ENCODE measurements at regions not wholly inside any gene's neighbourhood (a gene's known extent, or its start where the extent isn't known, plus 50 kb on each side); places are given as distances from the start of the nearest gene placed in this dataset.
"Not testable (repeated sequence)": the region's sequence is repeated elsewhere in the genome, so short reads cannot be mapped to it uniquely, and the experiment has no call there.

GRCh38 chr2:11074246-11074820, 80.9 kb upstream of the SLC66A3 start:
- DNase-seq (ENCODE audit: low spot score in 2 of 2) (no peak), ATAC-seq (replicated peaks; ENCODE audit: extremely low read depth, poor library complexity, severe bottlenecking) (no peak)
- Mint-ChIP-seq H3K4me3 (no peak overlapping the region), H3K27me3 (peaks cover 19% of the 10 kb centered on the region), H3K36me3 (ENCODE audit: insufficient read depth) (no peaks in the 10 kb centered on the region), H3K4me1 (no peaks in the 10 kb centered on the region), H3K27ac (ENCODE audit: low read depth) (no peak overlapping the region), H3K9me3 (no peaks in the 10 kb centered on the region)

- H3K9me3 Mint-ChIP-seq: no peaks in the 10 kb centered on the region
- DNase-seq (ENCODE audit: low spot score in 2 of 2): peak in 1 of 2 donors; percentile 1
- no peak overlapping the region for H3K27ac Mint-ChIP-seq (ENCODE audit: low read depth)
- ATAC-seq (replicated peaks; ENCODE audit: extremely low read depth, poor library complexity, severe bottlenecking): no peak
- H3K36me3 Mint-ChIP-seq (ENCODE audit: insufficient read depth): no peaks in the 10 kb centered on the region
- peaks cover 19% of the 10 kb centered on the region for H3K27me3 Mint-ChIP-seq
- no peak overlapping the region for H3K4me3 Mint-ChIP-seq
- H3K4me1 Mint-ChIP-seq: no peaks in the 10 kb centered on the region
Observed at GRCh38 chr2:11075221-11075620, 80.0 kb upstream of the SLC66A3 start.

- Mint-ChIP-seq H3K9me3 (no peaks in the 10 kb centered on the region), H3K36me3 (ENCODE audit: insufficient read depth) (no peaks in the 10 kb centered on the region), H3K27me3 (peaks cover 16% of the 10 kb centered on the region), H3K4me3 (no peak overlapping the region), H3K4me1 (no peaks in the 10 kb centered on the region), H3K27ac (ENCODE audit: low read depth) (no peak overlapping the region)
- DNase-seq (ENCODE audit: low spot score in 2 of 2): peak in 1 of 2 donors; percentile 4
- ATAC-seq (replicated peaks; ENCODE audit: extremely low read depth, poor library complexity, severe bottlenecking): no peak
Observed at GRCh38 chr2:11077411-11077810, 77.9 kb upstream of the SLC66A3 start.

GRCh38 chr2:11079136-11079824, 76.0 kb upstream of the SLC66A3 start:
- Mint-ChIP-seq H3K4me1 (no peaks in the 10 kb centered on the region), H3K36me3 (ENCODE audit: insufficient read depth) (no peaks in the 10 kb centered on the region), H3K9me3 (no peaks in the 10 kb centered on the region), H3K4me3 (no peak overlapping the region), H3K27ac (ENCODE audit: low read depth) (no peak overlapping the region), H3K27me3 (peaks cover 9% of the 10 kb centered on the region)
- DNase-seq (ENCODE audit: low spot score in 2 of 2) (peak in 1 of 2 donors; percentile 2), ATAC-seq (replicated peaks; ENCODE audit: extremely low read depth, poor library complexity, severe bottlenecking) (no peak)

GRCh38 chr2:11080253-11081115, 74.8 kb upstream of the SLC66A3 start:
- Mint-ChIP-seq H3K4me3 (no peak overlapping the region), H3K4me1 (no peaks in the 10 kb centered on the region), H3K9me3 (no peaks in the 10 kb centered on the region), H3K36me3 (ENCODE audit: insufficient read depth) (no peaks in the 10 kb centered on the region), H3K27me3 (peaks cover 9% of the 10 kb centered on the region), H3K27ac (ENCODE audit: low read depth) (no peak overlapping the region)
- DNase-seq (ENCODE audit: low spot score in 2 of 2) (peak in 1 of 2 donors; percentile 9), ATAC-seq (replicated peaks; ENCODE audit: extremely low read depth, poor library complexity, severe bottlenecking) (no peak)

- H3K4me1 Mint-ChIP-seq: no peaks in the 10 kb centered on the region
- ATAC-seq (replicated peaks; ENCODE audit: extremely low read depth, poor library complexity, severe bottlenecking) (no peak), DNase-seq (ENCODE audit: low spot score in 2 of 2) (no peak)
- H3K27me3 Mint-ChIP-seq: peaks cover 18% of the 10 kb centered on the region
- H3K4me3 Mint-ChIP-seq: no peak overlapping the region
- no peaks in the 10 kb centered on the region for H3K9me3 Mint-ChIP-seq
- no peaks in the 10 kb centered on the region for H3K36me3 Mint-ChIP-seq (ENCODE audit: insufficient read depth)
- no peak overlapping the region for H3K27ac Mint-ChIP-seq (ENCODE audit: low read depth)
Observed at GRCh38 chr2:11082880-11083279, 72.4 kb upstream of the SLC66A3 start.

GRCh38 chr2:11088821-11089220, 66.4 kb upstream of the SLC66A3 start:
- DNase-seq (ENCODE audit: low spot score in 2 of 2); H3K9me3 Mint-ChIP-seq; H3K4me1 Mint-ChIP-seq; H3K4me3 Mint-ChIP-seq; H3K36me3 Mint-ChIP-seq (ENCODE audit: insufficient read depth); H3K27ac Mint-ChIP-seq (ENCODE audit: low read depth); ATAC-seq (replicated peaks; ENCODE audit: extremely low read depth, poor library complexity, severe bottlenecking): not testable (repeated sequence)
- peaks cover 12% of the 10 kb centered on the region for H3K27me3 Mint-ChIP-seq

- Mint-ChIP-seq H3K27me3 (peaks cover 12% of the 10 kb centered on the region), H3K9me3 (no peaks in the 10 kb centered on the region), H3K27ac (ENCODE audit: low read depth) (no peak overlapping the region), H3K4me3 (no peak overlapping the region), H3K4me1 (no peaks in the 10 kb centered on the region), H3K36me3 (ENCODE audit: insufficient read depth) (no peaks in the 10 kb centered on the region)
- DNase-seq (ENCODE audit: low spot score in 2 of 2) (no peak), ATAC-seq (replicated peaks; ENCODE audit: extremely low read depth, poor library complexity, severe bottlenecking) (no peak)
Observed at GRCh38 chr2:11090187-11090586, 65.1 kb upstream of the SLC66A3 start.

- Mint-ChIP-seq H3K4me3 (no peak overlapping the region), H3K27ac (ENCODE audit: low read depth) (no peak overlapping the region), H3K4me1 (no peaks in the 10 kb centered on the region), H3K9me3 (no peaks in the 10 kb centered on the region), H3K27me3 (no peaks in the 10 kb centered on the region), H3K36me3 (ENCODE audit: insufficient read depth) (no peaks in the 10 kb centered on the region)
- no peak for DNase-seq (ENCODE audit: low spot score in 2 of 2)
- no peak for ATAC-seq (replicated peaks; ENCODE audit: extremely low read depth, poor library complexity, severe bottlenecking)
Observed at GRCh38 chr2:11092701-11093335, 62.4 kb upstream of the SLC66A3 start.

- no peaks in the 10 kb centered on the region for H3K9me3 Mint-ChIP-seq
- H3K27ac Mint-ChIP-seq (ENCODE audit: low read depth): no peak overlapping the region
- H3K4me1 Mint-ChIP-seq: no peaks in the 10 kb centered on the region
- no peaks in the 10 kb centered on the region for H3K27me3 Mint-ChIP-seq
- ATAC-seq (replicated peaks; ENCODE audit: extremely low read depth, poor library complexity, severe bottlenecking) (no peak), DNase-seq (ENCODE audit: low spot score in 2 of 2) (no peak)
- H3K4me3 Mint-ChIP-seq: no peak overlapping the region
- H3K36me3 Mint-ChIP-seq (ENCODE audit: insufficient read depth): no peaks in the 10 kb centered on the region
Observed at GRCh38 chr2:11093467-11093866, 61.8 kb upstream of the SLC66A3 start.

- no peaks in the 10 kb centered on the region for H3K4me1 Mint-ChIP-seq
- no peaks in the 10 kb centered on the region for H3K9me3 Mint-ChIP-seq
- H3K27ac Mint-ChIP-seq (ENCODE audit: low read depth): no peak overlapping the region
Observed at GRCh38 chr2:11094021-11094810, 61.1 kb upstream of the SLC66A3 start.

GRCh38 chr2:11096591-11096990, 58.7 kb upstream of the SLC66A3 start:
- H3K27me3 Mint-ChIP-seq: no peaks in the 10 kb centered on the region
- DNase-seq (ENCODE audit: low spot score in 2 of 2): no peak
- H3K4me3 Mint-ChIP-seq: no peak overlapping the region
- no peaks in the 10 kb centered on the region for H3K4me1 Mint-ChIP-seq
- ATAC-seq (replicated peaks; ENCODE audit: extremely low read depth, poor library complexity, severe bottlenecking): no peak
- no peak overlapping the region for H3K27ac Mint-ChIP-seq (ENCODE audit: low read depth)
- H3K36me3 Mint-ChIP-seq (ENCODE audit: insufficient read depth): no peaks in the 10 kb centered on the region
- H3K9me3 Mint-ChIP-seq: no peaks in the 10 kb centered on the region

More at GRCh38 chr2:11094021-11094810, 61.1 kb upstream of the SLC66A3 start:
- Mint-ChIP-seq H3K4me3 (no peak overlapping the region), H3K27me3 (no peaks in the 10 kb centered on the region), H3K36me3 (ENCODE audit: insufficient read depth) (no peaks in the 10 kb centered on the region)
- DNase-seq (ENCODE audit: low spot score in 2 of 2) (no peak), ATAC-seq (replicated peaks; ENCODE audit: extremely low read depth, poor library complexity, severe bottlenecking) (no peak)

Data from central memory CD8-positive, alpha-beta T cell (primary cell).